ENCODE measurements at regions not wholly inside any gene's neighbourhood (a gene's known extent, or its start where the extent isn't known, plus 50 kb on each side); places are given as distances from the start of the nearest gene placed in this dataset.
"Not testable (repeated sequence)": the region's sequence is repeated elsewhere in the genome, so short reads cannot be mapped to it uniquely, and the experiment has no call there.

- DNase-seq (ENCODE audit: low read depth); H3K4me3 ChIP-seq (ENCODE audit: low read depth, low read length): not testable (repeated sequence)
Measured at GRCh38 chr2:201946746-201947145, 86.9 kb upstream of the FZD7 start.

GRCh38 chr2:201947287-201947686, 86.4 kb upstream of the FZD7 start:
- H3K4me3 ChIP-seq (ENCODE audit: low read depth, low read length): no peak overlapping the region
- DNase-seq (ENCODE audit: low read depth): no peak
- TF ChIP-seq CTCF (IDR thresholded peaks at IDR 0.05; ENCODE audit: insufficient read depth, low read depth, low read length, missing control alignments): no peak

GRCh38 chr2:201949181-201949926, 84.3 kb upstream of the FZD7 start:
- no peak for DNase-seq (ENCODE audit: low read depth)
- no peak overlapping the region for H3K4me3 ChIP-seq (ENCODE audit: low read depth, low read length)
- TF ChIP-seq CTCF (IDR thresholded peaks at IDR 0.05; ENCODE audit: insufficient read depth, low read depth, low read length, missing control alignments): no peak

- no peak overlapping the region for H3K4me3 ChIP-seq (ENCODE audit: low read depth, low read length)
- no peak for TF ChIP-seq CTCF (IDR thresholded peaks at IDR 0.05; ENCODE audit: insufficient read depth, low read depth, low read length, missing control alignments)
- DNase-seq (ENCODE audit: low read depth): no peak
Measured at GRCh38 chr2:201949927-201950246, 83.8 kb upstream of the FZD7 start.

- no peak for DNase-seq (ENCODE audit: low read depth)
- TF ChIP-seq CTCF (IDR thresholded peaks at IDR 0.05; ENCODE audit: insufficient read depth, low read depth, low read length, missing control alignments): no peak
- H3K4me3 ChIP-seq (ENCODE audit: low read depth, low read length): no peak overlapping the region
Measured at GRCh38 chr2:201950606-201951005, 83.0 kb upstream of the FZD7 start.

- no peak for DNase-seq (ENCODE audit: low read depth)
- TF ChIP-seq CTCF (IDR thresholded peaks at IDR 0.05; ENCODE audit: insufficient read depth, low read depth, low read length, missing control alignments): no peak
- no peak overlapping the region for H3K4me3 ChIP-seq (ENCODE audit: low read depth, low read length)
Measured at GRCh38 chr2:201952187-201952586, 81.5 kb upstream of the FZD7 start.

GRCh38 chr2:201953396-201953795, 80.3 kb upstream of the FZD7 start:
- no peak overlapping the region for H3K4me3 ChIP-seq (ENCODE audit: low read depth, low read length)
- TF ChIP-seq CTCF (IDR thresholded peaks at IDR 0.05; ENCODE audit: insufficient read depth, low read depth, low read length, missing control alignments): no peak
- DNase-seq (ENCODE audit: low read depth): no peak
